Memory B cell (primary cell): ENCODE measurements at regions not wholly inside any gene's neighbourhood (a gene's known extent, or its start where the extent isn't known, plus 50 kb on each side); places are given as distances from the start of the nearest gene placed in this dataset.

ENCODE experiments used
- ATAC-seq: fragments of 150-1000 bp; cut with Tn5 transposase; 2 replicates; pipeline ENCODE4 v1.10.0; 2021; ENCODE audit warnings: low read depth, mild to moderate bottlenecking, moderate library complexity
- DNase-seq, 2 donors: peaks; one replicate each; pipeline ENCODE4 v3.0.0; 2022; ENCODE audit warnings: low spot score in 2 of 2
- H3K27ac Mint-ChIP-seq: one replicate; pipeline ENCODE4 v1.8.0; 2022; ENCODE audit warnings: mild to moderate bottlenecking, moderate library complexity, mixed read lengths
- H3K27me3 Mint-ChIP-seq: one replicate; pipeline ENCODE4 v1.8.0; 2022; ENCODE audit warnings: mixed read lengths
- H3K36me3 Mint-ChIP-seq: one replicate; pipeline ENCODE4 v1.8.0; 2022; ENCODE audit warnings: mild to moderate bottlenecking, mixed read lengths
- H3K4me1 Mint-ChIP-seq: one replicate; pipeline ENCODE4 v1.8.0; 2022; ENCODE audit warnings: mixed read lengths
- H3K4me3 Mint-ChIP-seq: one replicate; pipeline ENCODE4 v1.8.0; 2022; ENCODE audit warnings: mild to moderate bottlenecking, moderate library complexity, mixed read lengths
- H3K9me3 Mint-ChIP-seq: one replicate; pipeline ENCODE4 v1.8.0; 2022; ENCODE audit warnings: mixed read lengths

- Mint-ChIP-seq H3K27me3 (no peaks in the 10 kb centered on the region), H3K36me3 (no peaks in the 10 kb centered on the region), H3K4me1 (no peaks in the 10 kb centered on the region), H3K4me3 (no peak overlapping the region), H3K27ac (no peak overlapping the region), H3K9me3 (no peaks in the 10 kb centered on the region)
- no peak for DNase-seq
- no peak for ATAC-seq
Observed at GRCh38 chr6:139758209-139758611, 383.8 kb upstream of the CITED2 start.

GRCh38 chr6:139757784-139758183, 383.3 kb upstream of the CITED2 start:
- Mint-ChIP-seq H3K27ac (no peak overlapping the region), H3K36me3 (no peaks in the 10 kb centered on the region), H3K4me1 (no peaks in the 10 kb centered on the region), H3K9me3 (no peaks in the 10 kb centered on the region), H3K27me3 (no peaks in the 10 kb centered on the region), H3K4me3 (no peak overlapping the region)
- ATAC-seq (no peak), DNase-seq (no peak)

GRCh38 chr6:139756381-139756780, 381.9 kb upstream of the CITED2 start:
- Mint-ChIP-seq H3K27me3 (no peaks in the 10 kb centered on the region), H3K4me1 (no peaks in the 10 kb centered on the region), H3K27ac (no peak overlapping the region), H3K36me3 (no peaks in the 10 kb centered on the region), H3K4me3 (no peak overlapping the region), H3K9me3 (no peaks in the 10 kb centered on the region)
- no peak for DNase-seq
- no peak for ATAC-seq

- Mint-ChIP-seq H3K9me3 (no peaks in the 10 kb centered on the region), H3K27me3 (no peaks in the 10 kb centered on the region), H3K4me1 (no peaks in the 10 kb centered on the region), H3K27ac (no peak overlapping the region), H3K36me3 (no peaks in the 10 kb centered on the region), H3K4me3 (no peak overlapping the region)
- DNase-seq (no peak), ATAC-seq (no peak)
Observed at GRCh38 chr6:139754898-139755775, 380.7 kb upstream of the CITED2 start.

GRCh38 chr6:139753198-139753861, 378.9 kb upstream of the CITED2 start:
- Mint-ChIP-seq H3K27me3 (no peaks in the 10 kb centered on the region), H3K4me3 (no peak overlapping the region), H3K36me3 (no peaks in the 10 kb centered on the region), H3K4me1 (no peaks in the 10 kb centered on the region), H3K27ac (no peak overlapping the region), H3K9me3 (no peaks in the 10 kb centered on the region)
- DNase-seq (no peak), ATAC-seq (no peak)

GRCh38 chr6:139752086-139752485, 377.6 kb upstream of the CITED2 start:
- Mint-ChIP-seq H3K4me3 (no peak overlapping the region), H3K4me1 (no peaks in the 10 kb centered on the region), H3K9me3 (no peaks in the 10 kb centered on the region), H3K27ac (no peak overlapping the region), H3K27me3 (no peaks in the 10 kb centered on the region), H3K36me3 (no peaks in the 10 kb centered on the region)
- DNase-seq (no peak), ATAC-seq (no peak)

- no peak for ATAC-seq
- Mint-ChIP-seq H3K9me3 (no peaks in the 10 kb centered on the region), H3K4me1 (no peaks in the 10 kb centered on the region), H3K4me3 (no peak overlapping the region), H3K27me3 (no peaks in the 10 kb centered on the region), H3K27ac (no peak overlapping the region), H3K36me3 (no peaks in the 10 kb centered on the region)
- DNase-seq: no peak
Observed at GRCh38 chr6:139751179-139751578, 376.7 kb upstream of the CITED2 start.

GRCh38 chr6:139748353-139749146, 374.1 kb upstream of the CITED2 start:
- Mint-ChIP-seq H3K4me3 (no peak overlapping the region), H3K27ac (no peak overlapping the region), H3K27me3 (no peaks in the 10 kb centered on the region), H3K9me3 (no peaks in the 10 kb centered on the region), H3K4me1 (no peaks in the 10 kb centered on the region), H3K36me3 (no peaks in the 10 kb centered on the region)
- DNase-seq (no peak), ATAC-seq (no peak)

- ATAC-seq (no peak), DNase-seq (no peak)
- H3K27me3 Mint-ChIP-seq: no peaks in the 10 kb centered on the region
- H3K4me1 Mint-ChIP-seq: no peaks in the 10 kb centered on the region
- H3K9me3 Mint-ChIP-seq: no peaks in the 10 kb centered on the region
- H3K36me3 Mint-ChIP-seq: no peaks in the 10 kb centered on the region
- H3K27ac Mint-ChIP-seq: no peak overlapping the region
- H3K4me3 Mint-ChIP-seq: no peak overlapping the region
Observed at GRCh38 chr6:139747154-139747553, 372.7 kb upstream of the CITED2 start.

GRCh38 chr6:139744891-139745290, 370.4 kb upstream of the CITED2 start:
- DNase-seq (no peak), ATAC-seq (no peak)
- Mint-ChIP-seq H3K9me3 (no peaks in the 10 kb centered on the region), H3K4me3 (no peak overlapping the region), H3K4me1 (no peaks in the 10 kb centered on the region), H3K27ac (no peak overlapping the region), H3K27me3 (no peaks in the 10 kb centered on the region), H3K36me3 (no peaks in the 10 kb centered on the region)

GRCh38 chr6:139743664-139744437, 369.4 kb upstream of the CITED2 start:
- no peaks in the 10 kb centered on the region for H3K36me3 Mint-ChIP-seq
- DNase-seq (no peak), ATAC-seq (no peak)
- H3K27ac Mint-ChIP-seq: no peak overlapping the region
- no peaks in the 10 kb centered on the region for H3K4me1 Mint-ChIP-seq
- H3K9me3 Mint-ChIP-seq: no peaks in the 10 kb centered on the region
- H3K4me3 Mint-ChIP-seq: no peak overlapping the region
- H3K27me3 Mint-ChIP-seq: no peaks in the 10 kb centered on the region

GRCh38 chr6:139742671-139743070, 368.2 kb upstream of the CITED2 start:
- no peaks in the 10 kb centered on the region for H3K36me3 Mint-ChIP-seq

GRCh38 chr6:139738801-139739455, 364.5 kb upstream of the CITED2 start:
- H3K27ac Mint-ChIP-seq: no peak overlapping the region
- H3K4me3 Mint-ChIP-seq: no peak overlapping the region
- H3K36me3 Mint-ChIP-seq: no peaks in the 10 kb centered on the region
- no peak for ATAC-seq
- H3K9me3 Mint-ChIP-seq: no peaks in the 10 kb centered on the region
- no peak for DNase-seq
- no peaks in the 10 kb centered on the region for H3K4me1 Mint-ChIP-seq
- H3K27me3 Mint-ChIP-seq: no peaks in the 10 kb centered on the region

More at GRCh38 chr6:139742671-139743070, 368.2 kb upstream of the CITED2 start:
- Mint-ChIP-seq H3K27me3 (no peaks in the 10 kb centered on the region), H3K4me1 (no peaks in the 10 kb centered on the region), H3K9me3 (no peaks in the 10 kb centered on the region), H3K4me3 (no peak overlapping the region), H3K27ac (no peak overlapping the region)
- ATAC-seq: no peak
- no peak for DNase-seq
